Esophagus muscularis mucosa (tissue), 4 donors: ENCODE measurements at regions not wholly inside any gene's neighbourhood (a gene's known extent, or its start where the extent isn't known, plus 50 kb on each side); places are given as distances from the start of the nearest gene placed in this dataset.

Experiments used
- DNase-seq: peaks from one replicate; pipeline ENCODE4 v3.0.0-alpha.2; 2017; ENCODE audit errors: extremely low spot score
- H3K27ac ChIP-seq, 4 donors: fragments of 200-600 bp; sonication (generic); replicated peaks in 1 of 4; 1 replicate in 3 of 4; 2 replicates in 1 of 4; pipeline ENCODE4 v1.5.1; 2016 to 2019; ENCODE audit warnings: mild to moderate bottlenecking in 1 of 4
- H3K27me3 ChIP-seq, 4 donors: fragments of 200-600 bp; sonication (generic); one replicate each; pipeline versions ENCODE4 v1.5.1 to v1.6.0; 2016 to 2019
- H3K36me3 ChIP-seq, 4 donors: fragments of 200-600 bp; sonication (generic); one replicate each; pipeline ENCODE4 v1.5.1; 2016 to 2019
- H3K4me1 ChIP-seq, 4 donors: fragments of 200-600 bp; sonication (generic); one replicate each; pipeline ENCODE4 v1.5.1; 2016 to 2019
- H3K4me3 ChIP-seq, 4 donors: fragments of 200-600 bp; sonication (generic); 1 replicate in 2 of 4; 2 replicates in 2 of 4; pipeline ENCODE4 v1.5.1; 2016 to 2019; ENCODE audit warnings: mild to moderate bottlenecking in 4 of 4, moderate library complexity in 1 of 4
- H3K9me3 ChIP-seq, 4 donors: fragments of 200-600 bp; sonication (generic); 1 replicate in 3 of 4; 2 replicates in 1 of 4; pipeline ENCODE4 v1.5.1; 2016 to 2019
- EP300 ChIP-seq: sonication (generic); formaldehyde crosslinking; IDR thresholded peaks from one replicate; pipeline ENCODE4 v1.6.1; 2017; ENCODE audit warnings: antibody characterized with exemption
- POLR2A ChIP-seq: fragments of 450-650 bp; IDR thresholded peaks from one replicate; pipeline ENCODE4 v1.6.1; 2017; ENCODE audit warnings: antibody characterized with exemption, moderate library complexity, mild to moderate bottlenecking, low read depth
- POLR2AphosphoS5 ChIP-seq, 2 donors: sonication (generic); formaldehyde crosslinking; IDR thresholded peaks; one replicate each; pipeline ENCODE4 v1.6.1; 2017; ENCODE audit warnings: antibody characterized with exemption in 2 of 2
- WGBS: methylation state at CpG from one replicate; pipeline ENCODE4 v1.1.5; 2018; 5-methylcytosine and 5-hydroxymethylcytosine counted together
- intact Hi-C: fragments of 100-400 bp; cut with DNase I; formaldehyde crosslinking; loops from one replicate; pipeline ENCODE4 v1.15.1; 2023
- TF ChIP-seq, protein P1 (sequence below), 3 experiments: fragments of 200-600 bp in 2 of 3; fragments of 450-650 bp in 1 of 3; sonication (generic) in 2 of 3; IDR thresholded peaks; one replicate each; pipeline ENCODE4 v1.5.1; 2017 to 2019; ENCODE audit warnings: antibody characterized with exemption in 3 of 3, mild to moderate bottlenecking in 2 of 3, moderate library complexity in 1 of 3

DNA sequence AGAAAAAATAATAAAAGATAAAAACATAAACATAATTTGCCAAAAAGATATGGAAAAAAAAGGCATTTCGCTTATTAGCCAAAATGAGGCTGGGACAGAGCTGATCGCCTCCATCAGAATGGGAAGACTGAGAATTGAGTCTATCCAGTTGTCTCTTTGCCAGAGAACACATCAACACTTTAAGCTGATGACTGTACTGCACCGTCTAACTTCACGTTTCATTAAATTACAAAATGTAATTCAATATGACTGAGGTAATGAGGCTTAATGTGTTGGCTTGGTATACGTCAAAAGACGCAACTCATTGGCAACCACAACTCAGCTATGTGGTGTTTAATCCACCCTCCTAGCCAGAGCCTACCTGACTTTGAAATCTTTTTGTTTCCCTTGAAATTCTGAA, 462.7 kb upstream of the CD180 start:
- intact Hi-C loops = no loop called here
- 79% methylated on average over 6 of the region's 6 CpGs for WGBS
- Histone ChIP-seq H3K27me3 (no peaks in the 10 kb centered on the region), H3K4me1 (no peaks in the 10 kb centered on the region), H3K36me3 (no peaks in the 10 kb centered on the region), H3K4me3 (no peak overlapping the region), H3K27ac (no peak overlapping the region), H3K9me3 (no peaks in the 10 kb centered on the region)
- DNase-seq = no peak
- TF ChIP-seq, protein P1, sequence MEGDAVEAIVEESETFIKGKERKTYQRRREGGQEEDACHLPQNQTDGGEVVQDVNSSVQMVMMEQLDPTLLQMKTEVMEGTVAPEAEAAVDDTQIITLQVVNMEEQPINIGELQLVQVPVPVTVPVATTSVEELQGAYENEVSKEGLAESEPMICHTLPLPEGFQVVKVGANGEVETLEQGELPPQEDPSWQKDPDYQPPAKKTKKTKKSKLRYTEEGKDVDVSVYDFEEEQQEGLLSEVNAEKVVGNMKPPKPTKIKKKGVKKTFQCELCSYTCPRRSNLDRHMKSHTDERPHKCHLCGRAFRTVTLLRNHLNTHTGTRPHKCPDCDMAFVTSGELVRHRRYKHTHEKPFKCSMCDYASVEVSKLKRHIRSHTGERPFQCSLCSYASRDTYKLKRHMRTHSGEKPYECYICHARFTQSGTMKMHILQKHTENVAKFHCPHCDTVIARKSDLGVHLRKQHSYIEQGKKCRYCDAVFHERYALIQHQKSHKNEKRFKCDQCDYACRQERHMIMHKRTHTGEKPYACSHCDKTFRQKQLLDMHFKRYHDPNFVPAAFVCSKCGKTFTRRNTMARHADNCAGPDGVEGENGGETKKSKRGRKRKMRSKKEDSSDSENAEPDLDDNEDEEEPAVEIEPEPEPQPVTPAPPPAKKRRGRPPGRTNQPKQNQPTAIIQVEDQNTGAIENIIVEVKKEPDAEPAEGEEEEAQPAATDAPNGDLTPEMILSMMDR (IDR thresholded peaks at IDR 0.05) = no peak
- no peak for TF ChIP-seq POLR2A
- TF ChIP-seq POLR2AphosphoS5 (IDR thresholded peaks at IDR 0.05) = no peak
- TF ChIP-seq EP300 = no peak

DNA sequence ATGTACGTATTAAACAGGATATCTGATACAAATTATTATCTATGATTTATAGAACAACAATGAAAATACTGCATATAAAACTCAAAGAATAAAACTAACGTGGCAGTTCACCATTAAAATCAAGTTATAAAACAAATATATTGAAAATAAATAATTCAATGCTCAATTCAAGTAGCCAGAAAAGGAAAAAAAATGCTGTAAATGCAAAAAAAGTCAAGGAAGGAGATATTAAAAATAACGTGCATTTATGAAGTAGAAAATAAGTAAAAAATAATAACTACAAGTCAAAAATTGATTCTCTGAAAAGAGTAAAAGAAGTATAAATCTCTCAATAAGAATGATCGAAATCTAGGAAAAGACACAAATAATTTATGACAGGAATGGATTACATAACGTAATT, 460.5 kb upstream of the CD180 start:
- intact Hi-C loops = no loop called here
- no peaks in the 10 kb centered on the region for H3K27me3 ChIP-seq
- H3K4me3 ChIP-seq = no peak overlapping the region
- H3K27ac ChIP-seq = no peak overlapping the region
- no peaks in the 10 kb centered on the region for H3K36me3 ChIP-seq
- peaks cover 0 to 5% (median 1%) of the 10 kb centered on the region in 4 donors for H3K4me1 ChIP-seq
- TF ChIP-seq POLR2A = no peak
- TF ChIP-seq EP300 = no peak
- no peak for TF ChIP-seq POLR2AphosphoS5 (IDR thresholded peaks at IDR 0.05)
- TF ChIP-seq, protein P1 (IDR thresholded peaks at IDR 0.05) = no peak
- WGBS = 52% methylated on average over 5 of the region's 5 CpGs
- DNase-seq = no peak
- H3K9me3 ChIP-seq = no peaks in the 10 kb centered on the region

DNA sequence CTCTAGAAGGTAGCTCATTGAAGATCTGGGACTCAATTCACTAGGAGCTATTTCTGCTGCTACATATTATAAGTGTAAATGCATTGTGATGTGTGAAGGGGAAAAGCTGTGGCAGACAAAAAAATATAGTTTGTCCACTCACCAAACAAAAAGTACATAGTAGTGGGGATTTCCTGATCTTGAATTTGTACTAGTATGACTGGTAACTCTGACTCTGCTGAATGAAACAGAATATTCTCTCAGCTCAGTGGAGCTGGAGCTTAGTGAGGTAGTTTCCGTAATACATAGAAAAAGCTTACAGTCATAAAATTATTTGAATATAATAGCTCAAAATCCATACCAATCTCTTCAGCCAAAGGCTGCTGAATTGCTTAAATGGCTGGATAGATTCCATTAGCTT, 455.6 kb upstream of the CD180 start:
- no peak for DNase-seq
- H3K4me1 ChIP-seq = peaks cover 18 to 35% (median 30%) of the 10 kb centered on the region in 4 donors
- no peaks in the 10 kb centered on the region for H3K27me3 ChIP-seq
- intact Hi-C loops = no loop called here
- H3K9me3 ChIP-seq = no peaks in the 10 kb centered on the region
- H3K27ac ChIP-seq = no peak overlapping the region
- no peak overlapping the region for H3K4me3 ChIP-seq
- TF ChIP-seq, protein P1 (IDR thresholded peaks at IDR 0.05) = no peak
- TF ChIP-seq EP300 (no peak), POLR2AphosphoS5 (IDR thresholded peaks at IDR 0.05) (no peak), POLR2A (no peak)
- no peaks in the 10 kb centered on the region for H3K36me3 ChIP-seq
- 75% methylated on average over 1 of the region's 1 CpG for WGBS

DNA sequence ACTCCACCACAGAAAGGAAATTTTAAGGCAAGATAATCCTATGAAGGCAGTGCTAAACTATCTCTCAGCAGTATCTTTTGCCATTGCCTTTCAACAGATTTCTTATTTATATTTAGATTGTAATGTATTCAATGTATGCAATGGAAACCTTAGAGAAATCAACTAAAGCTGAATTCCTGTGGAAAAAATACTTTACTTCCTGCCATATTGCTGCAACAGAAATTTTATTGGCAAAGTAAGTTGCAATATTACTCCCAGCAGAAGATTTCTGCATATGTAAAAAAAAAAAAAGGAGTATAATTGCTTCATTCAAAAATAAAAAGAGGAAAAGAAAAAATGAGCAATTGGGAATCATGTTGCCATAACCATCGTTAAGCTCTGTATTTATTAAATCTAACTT, 454.6 kb upstream of the CD180 start:
- Histone ChIP-seq H3K27ac (peak overlapping the region in 1 of 4 donors; percentile 81), H3K9me3 (no peaks in the 10 kb centered on the region), H3K27me3 (no peaks in the 10 kb centered on the region), H3K4me1 (peaks cover 21 to 45% (median 39%) of the 10 kb centered on the region in 4 donors), H3K4me3 (no peak overlapping the region), H3K36me3 (no peaks in the 10 kb centered on the region)
- WGBS = 82% methylated on average over 1 of the region's 1 CpG
- intact Hi-C loops = no loop called here
- DNase-seq = no peak
- TF ChIP-seq, protein P1 (IDR thresholded peaks at IDR 0.05) = no peak
- no peak for TF ChIP-seq POLR2AphosphoS5 (IDR thresholded peaks at IDR 0.05)
- no peak for TF ChIP-seq POLR2A
- TF ChIP-seq EP300 = no peak

DNA sequence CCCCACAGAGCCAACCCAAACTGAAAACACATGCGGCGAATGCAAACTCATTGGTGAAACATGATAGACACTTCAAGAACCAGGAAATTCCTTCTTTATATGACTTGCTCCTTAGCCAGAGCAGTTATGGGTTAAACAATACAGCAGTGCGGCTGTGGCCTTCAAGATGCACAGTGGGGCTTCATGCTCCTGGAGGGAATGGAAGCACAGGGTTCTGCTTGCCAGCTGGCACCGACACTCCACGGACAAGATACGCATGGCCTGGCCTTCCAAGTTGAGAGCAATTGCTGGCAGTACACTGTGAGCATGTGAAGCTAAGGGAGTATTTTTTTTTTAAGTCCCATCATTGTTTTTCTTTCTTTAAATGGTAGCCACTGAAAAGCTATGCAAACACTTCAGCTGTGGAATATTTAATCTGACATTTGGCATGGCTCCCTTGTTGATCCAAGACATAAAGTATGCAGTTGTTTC, 451.6 kb upstream of the CD180 start:
- intact Hi-C loops = loop anchor here (5.0 kb wide), 1 partner anchor 401 kb away; no protein-coding TSS in a partner anchor
- H3K4me3 ChIP-seq = no peak overlapping the region
- DNase-seq = peak; percentile 94

More for the DNA sequence above, 451.6 kb upstream of the CD180 start:
- H3K27me3 ChIP-seq = no peaks in the 10 kb centered on the region
- H3K9me3 ChIP-seq = peaks cover 0 to 9% (median 7%) of the 10 kb centered on the region in 4 donors
- H3K4me1 ChIP-seq = peaks cover 21 to 59% (median 43%) of the 10 kb centered on the region in 4 donors
- 39% methylated on average over 5 of the region's 6 CpGs for WGBS
- peak overlapping the region; percentile 72 to 81 (median 77) for H3K27ac ChIP-seq
- TF ChIP-seq POLR2AphosphoS5 (IDR thresholded peaks at IDR 0.05) (peak; percentile 79 to 88), POLR2A (no peak), EP300 (peak; percentile 11)
- H3K36me3 ChIP-seq = no peaks in the 10 kb centered on the region
